Vagina (tissue), 2 donors: ENCODE measurements at regions not wholly inside any gene's neighbourhood (a gene's known extent, or its start where the extent isn't known, plus 50 kb on each side); places are given as distances from the start of the nearest gene placed in this dataset.

ENCODE experiments used
- POLR2AphosphoS5 ChIP-seq, 2 donors: sonication (generic); formaldehyde crosslinking; IDR thresholded peaks; one replicate each; pipeline ENCODE4 v1.9.0; 2017; ENCODE audit warnings: antibody characterized with exemption in 2 of 2, mild to moderate bottlenecking in 2 of 2, low read depth in 1 of 2; ENCODE audit not compliant: insufficient read depth in 1 of 2
- TF ChIP-seq, protein P1 (sequence below), 3 experiments: fragments of 450-650 bp in 2 of 3; fragments of 200-600 bp in 1 of 3; sonication (generic) in 1 of 3; IDR thresholded peaks; one replicate each; pipeline ENCODE4 v1.5.1; 2017 to 2019; ENCODE audit warnings: antibody characterized with exemption in 3 of 3, mild to moderate bottlenecking in 2 of 3, moderate library complexity in 2 of 3

DNA sequence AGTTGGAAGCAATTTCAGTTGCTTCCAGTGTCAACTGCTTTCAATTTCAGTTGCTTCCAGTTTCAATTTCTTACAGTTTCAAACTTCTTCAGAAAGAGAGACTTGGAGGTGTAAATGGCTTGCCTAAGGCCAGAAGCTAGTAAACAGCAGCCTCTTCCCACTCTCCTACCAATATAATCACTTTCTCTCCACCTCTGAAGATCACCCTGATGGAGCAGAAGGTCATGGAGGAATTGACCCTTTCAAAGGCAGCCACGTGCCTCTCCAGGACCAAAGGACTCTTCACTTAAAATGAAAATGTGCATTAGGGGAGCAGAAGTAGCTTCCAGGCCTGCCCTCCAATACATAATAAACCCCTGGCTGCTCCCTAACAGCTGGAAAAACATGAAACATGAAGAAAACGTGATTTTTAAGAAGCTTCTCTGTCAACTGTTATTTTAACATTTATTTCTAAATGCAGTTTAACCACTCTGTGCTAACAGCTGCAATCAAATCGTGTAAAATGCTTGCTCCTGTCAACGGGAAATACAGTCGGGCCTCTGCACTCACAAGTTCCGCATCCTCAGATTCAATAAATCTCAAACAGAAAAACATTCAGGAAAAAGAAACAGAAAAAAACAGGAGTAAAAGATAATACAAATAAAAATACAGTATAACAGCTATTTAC is 1020.6 kb downstream of the XPNPEP1 start:
- TF ChIP-seq, protein P1, sequence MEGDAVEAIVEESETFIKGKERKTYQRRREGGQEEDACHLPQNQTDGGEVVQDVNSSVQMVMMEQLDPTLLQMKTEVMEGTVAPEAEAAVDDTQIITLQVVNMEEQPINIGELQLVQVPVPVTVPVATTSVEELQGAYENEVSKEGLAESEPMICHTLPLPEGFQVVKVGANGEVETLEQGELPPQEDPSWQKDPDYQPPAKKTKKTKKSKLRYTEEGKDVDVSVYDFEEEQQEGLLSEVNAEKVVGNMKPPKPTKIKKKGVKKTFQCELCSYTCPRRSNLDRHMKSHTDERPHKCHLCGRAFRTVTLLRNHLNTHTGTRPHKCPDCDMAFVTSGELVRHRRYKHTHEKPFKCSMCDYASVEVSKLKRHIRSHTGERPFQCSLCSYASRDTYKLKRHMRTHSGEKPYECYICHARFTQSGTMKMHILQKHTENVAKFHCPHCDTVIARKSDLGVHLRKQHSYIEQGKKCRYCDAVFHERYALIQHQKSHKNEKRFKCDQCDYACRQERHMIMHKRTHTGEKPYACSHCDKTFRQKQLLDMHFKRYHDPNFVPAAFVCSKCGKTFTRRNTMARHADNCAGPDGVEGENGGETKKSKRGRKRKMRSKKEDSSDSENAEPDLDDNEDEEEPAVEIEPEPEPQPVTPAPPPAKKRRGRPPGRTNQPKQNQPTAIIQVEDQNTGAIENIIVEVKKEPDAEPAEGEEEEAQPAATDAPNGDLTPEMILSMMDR (IDR thresholded peaks at IDR 0.05), result no peak
- TF ChIP-seq POLR2AphosphoS5 (IDR thresholded peaks at IDR 0.05; ENCODE audit: insufficient read depth in 1 of 2, low read depth in 1 of 2), result no peak
